GM12878 (cell line): ENCODE measurements at regions not wholly inside any gene's neighbourhood (a gene's known extent, or its start where the extent isn't known, plus 50 kb on each side); places are given as distances from the start of the nearest gene placed in this dataset.
A peak's percentile ranks its signal among the peaks of the same experiment; 100 is the strongest.

Source experiments
- ATAC-seq: fragments of 200-7000 bp; cut with Tn5 transposase; 3 replicates; pipeline ENCODE4 v1.9.1; 2020; ENCODE audit warnings: mild to moderate bottlenecking, moderate library complexity
- BruUV-seq: library from RNA; stranded (reverse); fragments of 400-500 nt; replicated peaks from 2 replicates; lab custom pipeline; 2021; lab: Mats Ljungman, UMichigan
- CTCF ChIA-PET: fragments of 300-600 bp; sonication (Branson Sonifier 250); formaldehyde crosslinking; extraction: SDS; loops from one replicate; lab custom pipeline; 2021; ENCODE audit warnings: inconsistent platforms; lab: Yijun Ruan, JAX
- POLR2A ChIA-PET: fragments of 350-600 bp; formaldehyde crosslinking; extraction: SDS; loops from one replicate; lab custom pipeline; 2021; ENCODE audit warnings: inconsistent platforms; lab: Charles Lee
- RAD21 ChIA-PET: fragments of 300-600 bp; sonication (Branson Sonifier 250); formaldehyde crosslinking; loops from one replicate; lab custom pipeline; 2023; ENCODE audit warnings: antibody characterized with exemption; ENCODE audit not compliant: unreplicated experiment; lab: Charles Lee
- SMC1A ChIA-PET: fragments of 300-600 bp; sonication (Branson Sonifier 250); formaldehyde crosslinking; loops from one replicate; lab custom pipeline; 2023; ENCODE audit not compliant: unreplicated experiment, uncharacterized antibody; lab: Charles Lee
- DNase-seq: peaks from one replicate; pipeline ENCODE4 v3.0.0-alpha.2; 2011; ENCODE audit warnings: low read depth, low spot score
- FAIRE-seq: peaks from 3 replicates; lab custom pipeline; 2011; peaks lifted over from hg19 to GRCh38; lab: Jason Lieb, UNC
- H2AFZ ChIP-seq: 2 replicates; pipeline ENCODE4 v1.6.0; 2011; ENCODE audit warnings: low read depth, low read length, control low read depth; ENCODE audit not compliant: control insufficient read depth
- H3K27ac ChIP-seq: 2 replicates; pipeline ENCODE4 v1.5.1; 2011; ENCODE audit warnings: control low read depth; ENCODE audit not compliant: control insufficient read depth, insufficient read depth
- H3K27me3 ChIP-seq, 2 experiments: replicated peaks in 1 of 2; 2 replicates each; pipeline versions ENCODE4 v1.6.0 to v1.6.1; 2011; ENCODE audit warnings: low read length in 1 of 2; ENCODE audit not compliant: control insufficient read depth in 2 of 2, insufficient read depth in 2 of 2
- H3K36me3 ChIP-seq, 2 experiments: 2 replicates each; pipeline ENCODE4 v1.5.1; 2011; ENCODE audit warnings: low read length in 1 of 2; ENCODE audit not compliant: control insufficient read depth in 2 of 2, insufficient read depth in 2 of 2
- H3K4me1 ChIP-seq: 2 replicates; pipeline ENCODE4 v1.6.1; 2011; ENCODE audit warnings: mild to moderate bottlenecking, low read length, moderate library complexity, mixed read lengths; ENCODE audit not compliant: control insufficient read depth, insufficient read depth
- H3K4me2 ChIP-seq: 2 replicates; pipeline ENCODE4 v1.6.0; 2011; ENCODE audit warnings: control low read depth; ENCODE audit not compliant: control insufficient read depth, insufficient read depth
- H3K4me3 ChIP-seq: fragments of 200-600 bp; sonication (generic); 2 replicates; pipeline ENCODE4 v1.5.1; 2016
- H3K79me2 ChIP-seq: 2 replicates; pipeline ENCODE4 v1.6.0; 2011; ENCODE audit warnings: low read length; ENCODE audit not compliant: control insufficient read depth, insufficient read depth
- H3K9ac ChIP-seq: 2 replicates; pipeline ENCODE4 v1.8.0; 2011; ENCODE audit warnings: low read length, control low read depth, mixed read lengths; ENCODE audit not compliant: control insufficient read depth, insufficient read depth
- H3K9me3 ChIP-seq: replicated peaks from 3 replicates; pipeline ENCODE4 v1.5.1; 2011; ENCODE audit warnings: mild to moderate bottlenecking, low read length; ENCODE audit not compliant: control insufficient read depth, insufficient read depth
- H4K20me1 ChIP-seq: 2 replicates; pipeline ENCODE4 v1.6.0; 2011; ENCODE audit not compliant: control insufficient read depth, insufficient read depth
- CBFB ChIP-seq: IDR thresholded peaks from 2 replicates; pipeline ENCODE4 v1.6.1; 2016; ENCODE audit warnings: antibody characterized with exemption, low read depth
- EP300 ChIP-seq, 2 experiments: fragments of 150-350 bp in 1 of 2; IDR thresholded peaks; 2 replicates each; pipeline ENCODE4 v1.6.1; 2011 to 2012; ENCODE audit warnings: low read depth in 2 of 2, low read length in 2 of 2, borderline replicate concordance in 1 of 2, improper control_type of control experiment in 1 of 2, inconsistent platforms in 1 of 2; ENCODE audit not compliant: control insufficient read depth in 1 of 2
- HDAC2 ChIP-seq: fragments of 200-600 bp; sonication (generic); IDR thresholded peaks from 2 replicates; pipeline ENCODE4 v1.6.1; 2017
- MEF2A ChIP-seq: IDR thresholded peaks from 2 replicates; pipeline ENCODE4 v1.6.1; 2011; ENCODE audit warnings: low read depth, mild to moderate bottlenecking, low read length, moderate library complexity; ENCODE audit not compliant: insufficient read depth
- POLR2A ChIP-seq: IDR thresholded peaks from 2 replicates; pipeline ENCODE4 v1.6.1; 2011; ENCODE audit warnings: low read depth, mild to moderate bottlenecking, low read length
- SP1 ChIP-seq: IDR thresholded peaks from one replicate; pipeline ENCODE4 v1.6.1; 2011; ENCODE audit warnings: low read depth, low read length
- TBL1XR1 ChIP-seq: IDR thresholded peaks from 2 replicates; pipeline ENCODE4 v1.6.1; 2012; ENCODE audit warnings: low read depth, low read length, improper control_type of control experiment
- TCF7 ChIP-seq: IDR thresholded peaks from 2 replicates; pipeline ENCODE4 v1.6.1; 2014; ENCODE audit warnings: antibody characterized with exemption, borderline replicate concordance
- ZBTB4 ChIP-seq: fragments of 450-650 bp; formaldehyde crosslinking; IDR thresholded peaks from 2 replicates; pipeline ENCODE4 v1.4.0; 2022; ENCODE audit warnings: mild to moderate bottlenecking, moderate library complexity
- ZNF274 ChIP-seq: IDR thresholded peaks from one replicate; pipeline ENCODE4 v1.8.0; 2011; ENCODE audit not compliant: insufficient read length, insufficient read depth
- ZZZ3 ChIP-seq: IDR thresholded peaks from 2 replicates; pipeline ENCODE4 v1.6.1; 2011; ENCODE audit warnings: low read depth; ENCODE audit not compliant: control insufficient read depth, insufficient read length
- WGBS: methylation state at CpG from one replicate; pipeline ENCODE4 v1.1.6; 2016; ENCODE audit warnings: low lambda C conversion rate; ENCODE audit not compliant: insufficient replicate concordance, insufficient coverage; ENCODE audit errors: missing lambda C conversion rate; 5-methylcytosine and 5-hydroxymethylcytosine counted together
- in situ Hi-C: fragments of 300-500 bp; cut with MboI; formaldehyde crosslinking; loops from 9 replicates; pipeline ENCODE4 v1.14.3; 2018; ENCODE audit warnings: mixed read lengths
- intact Hi-C: fragments of 100-400 bp; cut with micrococcal nuclease; formaldehyde crosslinking; loops from one replicate; pipeline ENCODE4 v1.14.2; 2022; ENCODE audit not compliant: unreplicated experiment
- TF ChIP-seq, protein P1 (sequence below): IDR thresholded peaks from 2 replicates; pipeline ENCODE4 v1.6.1; 2012; ENCODE audit warnings: low read depth, low read length, improper control_type of control experiment
- TF ChIP-seq, protein P2 (sequence below): fragments of 450-650 bp; IDR thresholded peaks from 2 replicates; pipeline ENCODE4 v1.6.1; 2017; ENCODE audit warnings: mild to moderate bottlenecking, moderate library complexity
- TF ChIP-seq, protein P3 (sequence below): IDR thresholded peaks from 2 replicates; pipeline ENCODE4 v1.6.1; 2012; ENCODE audit warnings: low read depth, low read length, improper control_type of control experiment

GRCh38 chrX:148416142-148416541 is 84.3 kb upstream of the AFF2 start:
- DNase-seq: no peak
- ChIA-PET SMC1A (interaction anchor here (1.3 kb wide), 1 partner anchor 33 kb away, joined by 3 read pairs; no protein-coding TSS in a partner anchor), POLR2A (no interaction called here), CTCF (interaction anchor here (1.4 kb wide), 1 partner anchor 16 kb away, joined by 3 read pairs; no protein-coding TSS in a partner anchor), RAD21 (interaction anchor here (1.8 kb wide), 1 partner anchor 35 kb away, joined by 5 read pairs; no protein-coding TSS in a partner anchor)
- H2AFZ ChIP-seq: no peak overlapping the region
- WGBS: 18% methylated on average over 2 of the region's 2 CpGs
- peak; percentile 23 for FAIRE-seq
- no peak overlapping the region for H3K4me2 ChIP-seq
- no peaks in the 10 kb centered on the region for H4K20me1 ChIP-seq
- no peaks in the 10 kb centered on the region for H3K36me3 ChIP-seq
- H3K4me1 ChIP-seq: no peaks in the 10 kb centered on the region
- H3K27ac ChIP-seq: no peak overlapping the region
- no peaks in the 10 kb centered on the region for H3K27me3 ChIP-seq
- BruUV-seq: no TSS peak
- in situ Hi-C loops (no loop called here), intact Hi-C loops (no loop called here)
- no peak overlapping the region for H3K4me3 ChIP-seq
- H3K9me3 ChIP-seq: no peaks in the 10 kb centered on the region; the same call in 2 of the 3 replicates
- H3K9ac ChIP-seq: no peak overlapping the region
- H3K79me2 ChIP-seq: no peaks in the 10 kb centered on the region
- no peak for ATAC-seq
- TF ChIP-seq ZZZ3: no peak
- TF ChIP-seq ZBTB4 (CRISPR knock-in tag): no peak
- no peak for TF ChIP-seq TCF7
- TF ChIP-seq, protein P1, sequence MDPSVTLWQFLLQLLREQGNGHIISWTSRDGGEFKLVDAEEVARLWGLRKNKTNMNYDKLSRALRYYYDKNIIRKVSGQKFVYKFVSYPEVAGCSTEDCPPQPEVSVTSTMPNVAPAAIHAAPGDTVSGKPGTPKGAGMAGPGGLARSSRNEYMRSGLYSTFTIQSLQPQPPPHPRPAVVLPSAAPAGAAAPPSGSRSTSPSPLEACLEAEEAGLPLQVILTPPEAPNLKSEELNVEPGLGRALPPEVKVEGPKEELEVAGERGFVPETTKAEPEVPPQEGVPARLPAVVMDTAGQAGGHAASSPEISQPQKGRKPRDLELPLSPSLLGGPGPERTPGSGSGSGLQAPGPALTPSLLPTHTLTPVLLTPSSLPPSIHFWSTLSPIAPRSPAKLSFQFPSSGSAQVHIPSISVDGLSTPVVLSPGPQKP: no peak
- TF ChIP-seq ZNF274: no peak
- TF ChIP-seq HDAC2: no peak
- TF ChIP-seq, protein P2, sequence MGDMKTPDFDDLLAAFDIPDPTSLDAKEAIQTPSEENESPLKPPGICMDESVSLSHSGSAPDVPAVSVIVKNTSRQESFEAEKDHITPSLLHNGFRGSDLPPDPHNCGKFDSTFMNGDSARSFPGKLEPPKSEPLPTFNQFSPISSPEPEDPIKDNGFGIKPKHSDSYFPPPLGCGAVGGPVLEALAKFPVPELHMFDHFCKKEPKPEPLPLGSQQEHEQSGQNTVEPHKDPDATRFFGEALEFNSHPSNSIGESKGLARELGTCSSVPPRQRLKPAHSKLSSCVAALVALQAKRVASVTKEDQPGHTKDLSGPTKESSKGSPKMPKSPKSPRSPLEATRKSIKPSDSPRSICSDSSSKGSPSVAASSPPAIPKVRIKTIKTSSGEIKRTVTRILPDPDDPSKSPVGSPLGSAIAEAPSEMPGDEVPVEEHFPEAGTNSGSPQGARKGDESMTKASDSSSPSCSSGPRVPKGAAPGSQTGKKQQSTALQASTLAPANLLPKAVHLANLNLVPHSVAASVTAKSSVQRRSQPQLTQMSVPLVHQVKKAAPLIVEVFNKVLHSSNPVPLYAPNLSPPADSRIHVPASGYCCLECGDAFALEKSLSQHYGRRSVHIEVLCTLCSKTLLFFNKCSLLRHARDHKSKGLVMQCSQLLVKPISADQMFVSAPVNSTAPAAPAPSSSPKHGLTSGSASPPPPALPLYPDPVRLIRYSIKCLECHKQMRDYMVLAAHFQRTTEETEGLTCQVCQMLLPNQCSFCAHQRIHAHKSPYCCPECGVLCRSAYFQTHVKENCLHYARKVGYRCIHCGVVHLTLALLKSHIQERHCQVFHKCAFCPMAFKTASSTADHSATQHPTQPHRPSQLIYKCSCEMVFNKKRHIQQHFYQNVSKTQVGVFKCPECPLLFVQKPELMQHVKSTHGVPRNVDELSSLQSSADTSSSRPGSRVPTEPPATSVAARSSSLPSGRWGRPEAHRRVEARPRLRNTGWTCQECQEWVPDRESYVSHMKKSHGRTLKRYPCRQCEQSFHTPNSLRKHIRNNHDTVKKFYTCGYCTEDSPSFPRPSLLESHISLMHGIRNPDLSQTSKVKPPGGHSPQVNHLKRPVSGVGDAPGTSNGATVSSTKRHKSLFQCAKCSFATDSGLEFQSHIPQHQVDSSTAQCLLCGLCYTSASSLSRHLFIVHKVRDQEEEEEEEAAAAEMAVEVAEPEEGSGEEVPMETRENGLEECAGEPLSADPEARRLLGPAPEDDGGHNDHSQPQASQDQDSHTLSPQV: no peak
- TF ChIP-seq, protein P3, sequence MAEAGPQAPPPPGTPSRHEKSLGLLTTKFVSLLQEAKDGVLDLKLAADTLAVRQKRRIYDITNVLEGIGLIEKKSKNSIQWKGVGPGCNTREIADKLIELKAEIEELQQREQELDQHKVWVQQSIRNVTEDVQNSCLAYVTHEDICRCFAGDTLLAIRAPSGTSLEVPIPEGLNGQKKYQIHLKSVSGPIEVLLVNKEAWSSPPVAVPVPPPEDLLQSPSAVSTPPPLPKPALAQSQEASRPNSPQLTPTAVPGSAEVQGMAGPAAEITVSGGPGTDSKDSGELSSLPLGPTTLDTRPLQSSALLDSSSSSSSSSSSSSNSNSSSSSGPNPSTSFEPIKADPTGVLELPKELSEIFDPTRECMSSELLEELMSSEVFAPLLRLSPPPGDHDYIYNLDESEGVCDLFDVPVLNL: no peak
- no peak for TF ChIP-seq MEF2A
- no peak for TF ChIP-seq SP1
- no peak for TF ChIP-seq POLR2A
- no peak for TF ChIP-seq EP300 (IDR thresholded peaks at IDR 0.05; ENCODE audit: borderline replicate concordance in 1 of 2, control insufficient read depth in 1 of 2, low read depth in 2 of 2, low read length in 2 of 2)
- TF ChIP-seq CBFB: no peak
- no peak for TF ChIP-seq TBL1XR1
